Anterior cingulate cortex (tissue), 58 donors: ENCODE measurements at regions not wholly inside any gene's neighbourhood (a gene's known extent, or its start where the extent isn't known, plus 50 kb on each side); places are given as distances from the start of the nearest gene placed in this dataset.

ENCODE experiments used
- DNase-seq, 58 donors: peaks; one replicate each; lab custom pipeline; 2025; lab: John Stamatoyannopoulos, UW

DNA sequence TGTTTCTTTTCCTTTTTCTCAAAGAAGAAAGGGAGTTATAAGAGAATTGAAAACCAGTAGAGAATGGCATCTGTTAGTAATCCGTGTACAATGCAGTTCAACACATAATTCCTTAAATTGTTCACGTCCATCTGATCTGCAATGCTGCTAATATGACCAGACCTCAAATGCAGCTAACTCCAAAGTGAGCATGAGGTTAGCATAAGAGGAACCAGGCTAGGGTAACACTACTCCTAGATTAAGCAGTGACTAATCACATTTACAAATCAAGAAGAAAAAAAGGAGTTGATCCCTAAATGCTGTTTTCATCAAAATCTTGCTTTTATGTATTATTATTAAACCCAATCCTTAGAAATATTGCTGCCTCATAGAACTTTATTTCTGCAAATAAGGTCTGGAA is 432.7 kb upstream of the ARID1B start:
- no peak for DNase-seq

GRCh38 chr6:156337801-156338200 is 439.4 kb upstream of the ARID1B start:
- no peak for DNase-seq

DNA sequence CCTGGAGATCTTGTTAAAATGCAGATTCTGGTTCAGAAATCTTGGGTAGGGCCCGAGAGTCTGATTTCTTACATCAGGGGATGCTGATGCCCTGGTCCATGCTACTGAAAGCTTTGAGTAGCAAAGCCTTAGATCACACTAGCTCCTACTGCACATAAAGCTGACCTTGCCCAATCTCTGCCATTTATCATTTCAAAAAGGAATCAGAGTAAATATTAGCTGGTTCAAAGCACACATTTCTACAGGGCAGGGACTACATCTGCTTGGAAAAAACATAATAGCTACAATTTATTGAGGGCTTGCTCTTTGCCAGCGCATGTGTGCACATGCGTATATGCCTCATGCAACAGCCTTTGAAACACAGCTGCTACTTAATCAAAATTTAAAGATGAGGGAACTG is 440.4 kb upstream of the ARID1B start:
- DNase-seq: no peak

DNA sequence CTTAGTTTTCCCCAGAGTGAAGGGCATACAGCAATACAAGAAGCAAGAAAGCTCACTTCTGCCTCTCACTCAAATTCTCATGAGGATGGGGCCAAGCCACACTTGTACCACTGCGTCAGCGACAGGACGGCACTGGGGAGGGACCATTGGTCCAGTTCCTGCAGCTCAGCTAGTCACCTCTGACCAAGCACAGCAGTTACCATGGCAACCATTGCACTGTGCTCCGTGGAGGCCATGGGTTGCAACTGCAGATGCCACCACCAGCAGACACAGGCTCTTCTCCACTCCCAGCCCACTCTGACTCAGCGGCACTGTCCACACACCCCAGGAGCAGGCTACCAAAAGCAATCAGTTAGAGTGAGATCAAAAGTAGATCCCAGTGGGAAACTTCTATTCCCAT is 441.1 kb upstream of the ARID1B start:
- peak in 1 of 58 donors; percentile 2 for DNase-seq

GRCh38 chr6:156334966-156335365 is 442.2 kb upstream of the ARID1B start:
- DNase-seq: no peak

GRCh38 chr6:156319707-156320106 is 457.5 kb upstream of the ARID1B start:
- DNase-seq: no peak

- DNase-seq: peak in 20 of 58 donors; percentile 1 to 59 (median 16)
Observed at GRCh38 chr6:156316583-156317125, 460.5 kb upstream of the ARID1B start.

GRCh38 chr6:156315146-156315545 is 462.0 kb upstream of the ARID1B start:
- DNase-seq: no peak

DNA sequence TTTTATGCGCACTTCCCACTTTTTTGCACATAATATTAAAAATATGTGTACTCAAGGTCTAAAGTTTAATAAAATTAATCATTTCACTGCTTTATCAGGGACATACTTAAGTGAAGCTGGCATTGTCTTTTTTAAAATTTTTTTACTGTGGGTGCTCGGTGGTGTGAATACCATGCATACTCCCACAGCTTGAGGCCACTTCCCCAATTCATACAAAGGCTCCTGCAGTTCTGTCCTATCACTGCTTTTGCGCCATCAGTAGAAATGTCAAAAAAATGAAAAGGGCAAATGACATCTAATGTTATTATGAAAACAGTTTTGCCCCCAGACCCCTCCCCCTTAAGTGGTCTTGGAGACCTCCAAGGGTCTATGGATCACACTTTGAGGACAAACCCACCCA is 464.1 kb upstream of the ARID1B start:
- no peak for DNase-seq

DNA sequence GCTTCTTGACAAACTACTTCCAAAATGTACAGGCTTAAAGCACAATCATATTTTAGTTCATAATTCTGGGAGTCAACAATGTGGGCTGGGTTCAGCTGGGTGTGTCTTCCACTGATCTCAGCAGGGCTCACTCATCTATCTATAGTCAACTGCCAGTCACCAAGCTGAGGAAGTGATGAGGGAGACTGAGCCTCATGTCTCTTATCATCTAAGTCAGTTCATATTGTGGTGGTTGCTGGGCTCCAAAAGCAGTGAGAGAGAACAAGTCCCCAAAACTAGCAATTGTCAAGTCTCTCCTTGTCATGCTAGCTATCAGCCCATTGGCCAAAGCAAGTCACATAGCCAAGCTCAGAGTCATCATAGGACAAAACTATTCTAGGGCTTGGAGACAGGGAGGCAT is 465.9 kb upstream of the ARID1B start:
- no peak for DNase-seq

DNA sequence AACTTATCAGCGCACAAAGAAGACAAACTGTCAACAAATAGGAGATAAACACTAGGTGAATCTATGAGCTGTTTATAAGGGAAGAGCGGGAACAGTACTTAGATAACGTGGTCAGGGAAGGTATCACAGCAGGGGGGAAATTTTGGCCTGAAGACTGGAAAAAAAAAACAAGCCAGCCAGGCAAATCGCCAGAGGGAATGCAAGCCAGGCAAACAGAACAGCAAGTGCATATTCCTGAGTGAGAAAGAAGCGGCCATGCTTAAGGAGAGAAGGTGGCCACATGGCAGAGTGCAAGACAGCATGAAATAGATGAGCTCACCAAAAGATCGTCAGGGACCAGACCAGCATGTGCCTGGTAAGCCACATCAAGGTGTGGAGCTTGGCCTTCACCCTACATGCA is 466.5 kb upstream of the ARID1B start:
- no peak for DNase-seq

GRCh38 chr6:156309017-156309416 is 468.2 kb upstream of the ARID1B start:
- no peak for DNase-seq

- DNase-seq: no peak
Observed at GRCh38 chr6:156308604-156309003, 468.6 kb upstream of the ARID1B start.

DNA sequence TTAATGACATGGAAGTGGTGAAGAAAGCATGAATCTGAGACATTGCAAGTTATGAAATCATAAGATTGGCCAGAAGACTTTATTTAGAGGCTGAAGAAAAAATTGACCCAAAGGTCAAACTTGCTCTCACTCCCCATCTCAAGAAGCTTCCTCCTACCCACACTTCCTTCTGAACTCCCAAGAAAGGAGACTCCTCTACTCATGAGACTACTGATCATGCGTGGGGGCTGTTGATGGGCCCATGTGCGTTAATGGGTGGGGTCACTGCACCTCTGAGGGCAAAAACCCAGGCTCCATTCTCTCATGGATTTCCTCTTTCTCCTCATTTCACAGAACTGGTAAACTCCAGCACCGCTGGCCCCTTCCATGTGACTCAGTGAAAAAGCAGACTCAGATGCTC is 470.6 kb upstream of the ARID1B start:
- DNase-seq: no peak

GRCh38 chr6:156283091-156283490 is 494.1 kb upstream of the ARID1B start:
- peak in 18 of 58 donors; percentile 1 to 50 (median 18) for DNase-seq

DNA sequence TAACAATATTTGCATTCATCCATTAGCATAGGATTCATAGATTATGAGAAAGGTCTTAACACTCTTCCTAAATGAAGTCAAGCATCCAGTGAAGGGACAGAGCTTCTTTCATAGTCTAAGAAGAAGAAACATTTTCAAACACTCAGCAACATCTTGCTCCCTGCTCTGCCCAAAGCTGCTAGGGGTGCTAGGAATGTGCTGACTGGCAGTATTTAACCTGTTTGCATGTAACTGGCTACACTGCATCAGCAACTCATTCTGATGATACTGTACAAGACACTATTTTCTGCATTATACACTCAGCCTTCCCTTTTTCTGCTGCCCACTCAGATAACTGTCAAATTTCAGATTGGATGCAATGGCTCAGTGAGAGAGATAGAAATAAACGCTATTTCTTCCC is 495.1 kb upstream of the ARID1B start:
- DNase-seq: peak in 1 of 58 donors; percentile 7

DNA sequence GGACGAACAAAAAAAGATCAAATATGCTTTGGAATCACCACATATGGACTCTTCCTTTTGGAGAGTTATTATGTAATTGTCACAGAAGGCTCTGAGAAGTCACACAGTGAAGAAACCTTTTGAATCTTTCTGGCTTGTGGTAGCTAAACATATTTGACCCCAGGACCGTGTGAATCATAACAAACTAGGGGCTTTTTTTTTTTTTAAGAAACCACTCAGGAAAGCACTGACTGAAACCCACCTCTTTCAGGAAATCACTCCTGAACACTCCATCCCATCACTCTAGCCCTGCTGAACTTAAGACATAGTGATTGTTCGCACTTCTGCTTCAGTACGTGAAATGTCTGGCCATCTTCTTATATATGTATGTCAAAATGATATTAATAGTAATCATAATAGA is 495.9 kb upstream of the ARID1B start:
- no peak for DNase-seq

- DNase-seq: no peak
Observed at GRCh38 chr6:156280065-156280464, 497.1 kb upstream of the ARID1B start.

DNA sequence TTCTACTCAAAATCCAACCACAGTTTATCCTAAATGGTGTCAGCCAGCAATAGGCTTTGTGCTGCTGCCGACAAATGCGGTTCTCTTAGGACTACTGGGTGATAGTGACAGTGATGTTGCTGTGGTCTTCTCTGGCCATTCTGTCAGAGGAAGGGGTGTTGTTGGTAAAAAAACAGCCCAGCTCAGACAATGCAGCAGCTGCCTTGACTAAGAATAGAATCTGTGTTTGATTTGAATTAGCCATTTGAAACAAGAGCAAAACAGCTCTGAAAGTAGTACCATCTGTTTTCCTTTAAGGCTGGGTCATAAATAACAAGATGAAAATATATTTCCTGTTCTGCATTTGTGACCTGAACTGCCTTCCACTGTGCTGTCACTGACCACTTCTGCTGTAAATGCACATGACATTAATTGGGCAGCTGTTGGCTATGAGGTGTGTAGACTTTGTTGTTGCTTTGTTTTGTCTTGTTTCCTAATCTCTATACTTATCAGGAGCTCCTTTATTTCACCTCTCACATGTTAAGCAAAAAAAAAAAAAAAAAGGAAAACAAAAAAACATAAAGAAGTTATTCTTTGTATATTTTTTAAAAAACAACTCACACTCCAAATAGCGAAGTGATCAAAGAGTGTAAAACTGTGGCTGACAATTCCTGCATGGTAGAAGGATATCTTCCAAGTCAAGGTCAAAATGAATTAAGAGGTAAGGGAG is 497.8 kb upstream of the ARID1B start:
- no peak for DNase-seq

DNA sequence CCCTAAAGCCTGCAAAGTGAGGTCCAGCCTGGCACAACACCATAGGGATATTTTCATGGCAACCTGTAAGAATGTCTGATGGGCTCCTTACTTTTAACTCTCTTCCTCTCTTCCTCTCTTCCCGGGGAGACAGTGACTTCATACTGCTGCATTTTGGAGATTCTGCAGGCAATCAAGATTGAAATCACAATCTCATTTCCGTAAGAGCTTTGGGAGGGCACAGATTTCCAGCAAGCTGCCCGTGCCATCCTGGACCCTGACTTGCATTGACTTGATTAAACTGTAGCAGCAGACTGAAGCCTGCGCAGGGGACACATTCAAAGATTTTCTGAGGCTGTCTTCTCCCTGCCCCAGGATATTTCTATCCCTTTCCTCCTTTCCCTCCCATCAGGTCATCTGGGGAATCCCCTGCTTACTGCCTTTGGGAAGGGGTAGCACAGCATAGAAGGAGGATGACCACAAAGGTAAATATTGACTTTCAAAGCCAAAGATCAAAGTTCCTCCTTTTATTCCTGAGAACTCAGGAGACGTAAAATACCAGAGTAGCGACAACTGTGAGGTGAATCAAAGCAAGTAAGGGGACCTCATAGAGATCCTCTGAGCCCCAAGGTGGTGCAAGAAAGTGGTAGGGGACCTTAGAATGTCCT is 504.0 kb upstream of the ARID1B start:
- no peak for DNase-seq

GRCh38 chr6:156269751-156270369 is 507.3 kb upstream of the ARID1B start:
- DNase-seq: no peak

- no peak for DNase-seq
Observed at GRCh38 chr6:156268849-156269248, 508.3 kb upstream of the ARID1B start.
